ENCODE measurements at regions not wholly inside any gene's neighbourhood (a gene's known extent, or its start where the extent isn't known, plus 50 kb on each side); places are given as distances from the start of the nearest gene placed in this dataset.

- 0 out of 2 replicates have a peak, but pooled peaks cover 2% of the 10 kb centered on the region for H3K9me2 ChIP-seq (ENCODE audit: insufficient read depth)
- H3K4me2 ChIP-seq = no peak overlapping the region
- H3K4me3 ChIP-seq = no peak overlapping the region
- no peak overlapping the region; the same call in 2 of the 3 replicates for H3K4me3 Mint-ChIP-seq
- no peaks in the 10 kb centered on the region for H3K36me3 ChIP-seq (ENCODE audit: insufficient read depth)
- no peaks in the 10 kb centered on the region for H3F3A ChIP-seq (replicated peaks; ENCODE audit: low read depth)
- DNase-seq (ENCODE audit: low spot score) (peak; percentile 68), ATAC-seq (peak; percentile 95)
- H3K9me3 Mint-ChIP-seq = no peaks in the 10 kb centered on the region
- no peaks in the 10 kb centered on the region for H4K20me1 ChIP-seq (replicated peaks; ENCODE audit: insufficient read depth)
- H3K27me3 ChIP-seq (ENCODE audit: insufficient read depth) = no peaks in the 10 kb centered on the region
- no peak for TF ChIP-seq CTCF (conservative IDR thresholded peaks at IDR 0.05; ENCODE audit: low read depth in 2 of 2)
- TF ChIP-seq ZNF462 (CRISPR knock-in tag; IDR thresholded peaks at IDR 0.05) = no peak
- no peak for TF ChIP-seq POLR2AphosphoS5 (IDR thresholded peaks at IDR 0.05; ENCODE audit: low read depth)
- no peak for TF ChIP-seq NANOG (IDR thresholded peaks at IDR 0.05; ENCODE audit: borderline replicate concordance)
- no peak for TF ChIP-seq EZH2phosphoT487 (IDR thresholded peaks at IDR 0.05; ENCODE audit: unreplicated experiment)
- no peak for TF ChIP-seq CREB1 (CRISPR knock-in tag; IDR thresholded peaks at IDR 0.05; ENCODE audit: low read depth)
- TF ChIP-seq ZNF114 (CRISPR knock-in tag; IDR thresholded peaks at IDR 0.05) = no peak
- TF ChIP-seq REST (IDR thresholded peaks at IDR 0.05; ENCODE audit: unreplicated experiment) = no peak
- TF ChIP-seq ZNF331 (CRISPR knock-in tag; IDR thresholded peaks at IDR 0.05; ENCODE audit: low read depth) = no peak
- TF ChIP-seq JUNB (IDR thresholded peaks at IDR 0.05; ENCODE audit: unreplicated experiment) = no peak
- TF ChIP-seq EZH2 (IDR thresholded peaks at IDR 0.05; ENCODE audit: low read depth, unreplicated experiment) = no peak
- peaks cover 13% of the 10 kb centered on the region for H3K4me1 Mint-ChIP-seq
- H3K79me2 ChIP-seq (replicated peaks; ENCODE audit: insufficient read depth) = no peaks in the 10 kb centered on the region
- peaks cover 8% of the 10 kb centered on the region for H3K27me3 Mint-ChIP-seq (ENCODE audit: insufficient read depth, low read depth, poor library complexity)
- H3K27ac Mint-ChIP-seq = peak overlapping the region; percentile 59
- no peaks in the 10 kb centered on the region for H3K36me3 Mint-ChIP-seq (ENCODE audit: low read depth)
- peak overlapping the region; percentile 33; the same call in 1 of the 2 replicates for H3K27ac ChIP-seq (ENCODE audit: low read depth)
- H2AFZ ChIP-seq = peak overlapping the region; percentile 3; the same call in 1 of the 2 replicates
- H3K4me1 ChIP-seq (ENCODE audit: insufficient read depth) = peaks cover 5% of the 10 kb centered on the region; the same call in 1 of the 2 replicates
Measured at GRCh38 chr6:8229915-8230756, 127.8 kb upstream of the EEF1E1 start.

Measured in GM23338 (cell line).